ENCODE measurements at regions not wholly inside any gene's neighbourhood (a gene's known extent, or its start where the extent isn't known, plus 50 kb on each side); places are given as distances from the start of the nearest gene placed in this dataset.
A peak's percentile ranks its signal among the peaks of the same experiment; 100 is the strongest.

DNA sequence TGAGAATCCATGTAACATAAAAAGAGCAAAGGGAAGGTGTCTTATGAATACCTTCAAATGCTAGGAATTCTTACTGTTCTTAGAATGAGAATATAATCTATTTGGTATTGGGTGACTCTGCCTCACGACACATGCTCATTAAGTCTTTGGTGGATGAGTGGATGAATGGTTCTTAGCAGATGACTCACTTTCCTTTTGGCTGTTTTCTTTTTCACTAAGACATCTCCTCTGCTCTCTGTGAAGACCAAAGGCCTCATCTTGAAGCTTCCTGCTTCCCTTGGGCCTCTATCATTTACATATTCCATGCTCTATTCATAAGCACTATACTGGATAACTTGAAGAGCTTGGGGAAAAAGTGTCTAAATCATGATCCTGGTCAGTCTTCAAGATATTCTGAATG is 468.1 kb downstream of the SPATA31D1 start:
- DNase-seq (ENCODE audit: low read depth, low spot score), result no peak
- Mint-ChIP-seq H3K9me3 (peaks cover 10% of the 10 kb centered on the region), H3K27ac (ENCODE audit: unreplicated experiment) (no peak overlapping the region), H3K36me3 (ENCODE audit: low read depth) (peaks cover 5% of the 10 kb centered on the region), H3K4me3 (no peak overlapping the region), H3K27me3 (ENCODE audit: low read depth) (no peaks in the 10 kb centered on the region), H3K4me1 (peaks cover 5% of the 10 kb centered on the region)
- TF ChIP-seq, protein P1, sequence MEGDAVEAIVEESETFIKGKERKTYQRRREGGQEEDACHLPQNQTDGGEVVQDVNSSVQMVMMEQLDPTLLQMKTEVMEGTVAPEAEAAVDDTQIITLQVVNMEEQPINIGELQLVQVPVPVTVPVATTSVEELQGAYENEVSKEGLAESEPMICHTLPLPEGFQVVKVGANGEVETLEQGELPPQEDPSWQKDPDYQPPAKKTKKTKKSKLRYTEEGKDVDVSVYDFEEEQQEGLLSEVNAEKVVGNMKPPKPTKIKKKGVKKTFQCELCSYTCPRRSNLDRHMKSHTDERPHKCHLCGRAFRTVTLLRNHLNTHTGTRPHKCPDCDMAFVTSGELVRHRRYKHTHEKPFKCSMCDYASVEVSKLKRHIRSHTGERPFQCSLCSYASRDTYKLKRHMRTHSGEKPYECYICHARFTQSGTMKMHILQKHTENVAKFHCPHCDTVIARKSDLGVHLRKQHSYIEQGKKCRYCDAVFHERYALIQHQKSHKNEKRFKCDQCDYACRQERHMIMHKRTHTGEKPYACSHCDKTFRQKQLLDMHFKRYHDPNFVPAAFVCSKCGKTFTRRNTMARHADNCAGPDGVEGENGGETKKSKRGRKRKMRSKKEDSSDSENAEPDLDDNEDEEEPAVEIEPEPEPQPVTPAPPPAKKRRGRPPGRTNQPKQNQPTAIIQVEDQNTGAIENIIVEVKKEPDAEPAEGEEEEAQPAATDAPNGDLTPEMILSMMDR (conservative IDR thresholded peaks at IDR 0.05), result no peak

DNA sequence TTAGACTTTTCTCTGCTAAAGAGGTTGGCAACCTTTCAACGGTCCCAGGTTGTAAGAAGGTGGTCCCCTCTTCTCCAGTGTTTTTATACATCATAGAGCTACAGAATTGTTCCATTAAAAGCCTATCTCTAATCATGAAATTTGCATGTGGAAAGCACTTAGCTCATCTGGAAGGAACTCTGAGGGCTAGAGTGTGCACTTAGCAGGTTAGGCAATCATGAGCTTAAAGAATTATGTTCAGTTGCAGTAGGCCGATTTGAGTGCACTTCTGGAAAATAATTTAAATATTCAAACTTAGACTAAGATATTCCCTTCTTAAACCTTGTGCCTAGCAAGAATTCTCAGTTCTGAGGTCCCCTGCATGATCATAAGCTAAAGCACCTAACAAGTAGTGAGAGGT is 468.7 kb downstream of the SPATA31D1 start:
- no peak for DNase-seq (ENCODE audit: low read depth, low spot score)
- TF ChIP-seq, protein P1 (conservative IDR thresholded peaks at IDR 0.05), result no peak
- no peak overlapping the region for H3K4me3 Mint-ChIP-seq
- no peaks in the 10 kb centered on the region for H3K36me3 Mint-ChIP-seq (ENCODE audit: low read depth)
- no peaks in the 10 kb centered on the region for H3K27me3 Mint-ChIP-seq (ENCODE audit: low read depth)
- H3K27ac Mint-ChIP-seq (ENCODE audit: unreplicated experiment), result no peak overlapping the region
- H3K9me3 Mint-ChIP-seq, result peaks cover 4% of the 10 kb centered on the region
- H3K4me1 Mint-ChIP-seq, result peaks cover 5% of the 10 kb centered on the region

DNA sequence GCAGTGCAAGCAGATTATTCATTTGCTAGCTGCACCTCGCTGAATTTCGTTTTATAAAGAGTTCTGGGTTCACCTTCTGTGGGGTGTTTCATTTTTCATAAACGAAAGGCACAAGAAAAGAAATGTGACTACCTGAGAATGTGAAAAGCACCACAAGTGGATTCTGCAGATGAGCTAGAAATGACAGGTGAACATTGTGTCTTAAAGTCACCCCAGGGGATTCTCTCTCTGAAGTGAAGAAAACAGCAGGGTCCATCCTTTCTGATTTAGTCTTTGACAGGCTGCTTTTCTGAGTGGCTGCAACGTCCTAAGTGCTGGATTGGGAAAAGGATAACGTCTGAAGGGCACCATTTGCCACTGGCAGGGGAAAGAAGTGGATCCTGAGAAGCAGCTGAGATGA is 469.3 kb downstream of the SPATA31D1 start:
- Mint-ChIP-seq H3K4me1 (peaks cover 5% of the 10 kb centered on the region), H3K9me3 (peaks cover 2% of the 10 kb centered on the region), H3K4me3 (no peak overlapping the region), H3K27me3 (ENCODE audit: low read depth) (no peaks in the 10 kb centered on the region), H3K36me3 (ENCODE audit: low read depth) (no peaks in the 10 kb centered on the region), H3K27ac (ENCODE audit: unreplicated experiment) (no peak overlapping the region)
- DNase-seq (ENCODE audit: low read depth, low spot score), result no peak
- TF ChIP-seq, protein P1 (conservative IDR thresholded peaks at IDR 0.05), result no peak

DNA sequence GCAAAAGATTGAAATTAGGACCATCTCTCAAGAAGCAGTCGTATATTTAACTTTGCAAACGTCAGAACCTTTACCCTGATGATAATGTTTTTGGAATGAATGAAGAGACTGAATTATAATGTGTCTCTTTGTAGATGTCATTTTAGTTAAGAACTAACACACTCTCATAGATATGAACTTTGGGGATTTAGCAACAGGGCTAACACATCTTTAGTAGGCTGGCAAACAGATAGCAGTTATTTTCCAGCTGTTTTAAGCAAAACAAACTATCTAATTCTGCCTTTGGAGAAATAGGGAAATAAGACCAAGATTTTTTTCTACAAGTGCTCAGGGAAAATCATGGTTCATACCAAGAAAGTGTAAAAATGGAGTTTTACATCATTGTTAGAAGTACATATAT is 469.7 kb downstream of the SPATA31D1 start:
- Mint-ChIP-seq H3K4me3 (no peak overlapping the region), H3K27ac (ENCODE audit: unreplicated experiment) (no peak overlapping the region), H3K36me3 (ENCODE audit: low read depth) (no peaks in the 10 kb centered on the region), H3K27me3 (ENCODE audit: low read depth) (no peaks in the 10 kb centered on the region), H3K9me3 (peaks cover 2% of the 10 kb centered on the region), H3K4me1 (peaks cover 5% of the 10 kb centered on the region)
- TF ChIP-seq, protein P1 (conservative IDR thresholded peaks at IDR 0.05), result no peak
- DNase-seq (ENCODE audit: low read depth, low spot score), result no peak

DNA sequence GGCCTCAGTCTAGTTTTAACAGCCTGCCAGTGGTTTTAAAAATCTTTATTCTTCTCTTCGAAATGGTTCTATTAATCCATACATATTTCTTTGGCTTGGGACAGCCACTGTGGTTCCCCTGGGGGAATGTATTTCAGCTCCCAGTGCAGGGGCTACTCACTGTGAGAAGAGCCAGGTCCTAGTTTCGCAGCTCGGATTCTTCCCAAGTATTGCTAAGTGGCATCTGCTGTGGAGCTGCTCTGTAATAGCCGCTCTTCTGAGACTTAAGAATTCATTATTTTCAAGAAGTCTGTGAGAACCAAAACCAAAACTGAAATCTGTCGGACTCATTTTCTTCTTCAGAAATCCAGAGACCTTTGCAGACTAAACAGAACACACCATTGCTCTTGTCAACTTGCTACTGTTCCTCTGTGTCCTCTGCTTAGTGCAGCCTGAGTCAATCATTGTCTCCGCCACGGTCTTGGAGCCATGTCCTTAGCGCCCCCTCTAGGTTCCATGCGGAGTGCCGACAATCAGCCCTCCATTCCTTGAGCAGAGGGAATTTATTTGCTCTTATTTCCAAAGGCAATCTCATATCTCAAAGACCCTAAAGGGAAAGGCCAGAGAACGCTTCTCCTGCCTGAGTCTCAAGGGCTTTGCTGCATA is 478.2 kb downstream of the SPATA31D1 start:
- Mint-ChIP-seq H3K27ac (ENCODE audit: unreplicated experiment) (no peak overlapping the region), H3K4me1 (peaks cover 5% of the 10 kb centered on the region), H3K4me3 (no peak overlapping the region), H3K27me3 (ENCODE audit: low read depth) (no peaks in the 10 kb centered on the region), H3K36me3 (ENCODE audit: low read depth) (no peaks in the 10 kb centered on the region), H3K9me3 (peaks cover 4% of the 10 kb centered on the region)
- TF ChIP-seq, protein P1 (conservative IDR thresholded peaks at IDR 0.05), result peak; percentile 51
- peak; percentile 25 for DNase-seq (ENCODE audit: low read depth, low spot score)

All from neural crest cell (in vitro differentiated cells).